Neural progenitor cell (in vitro differentiated cells): ENCODE measurements at regions not wholly inside any gene's neighbourhood (a gene's known extent, or its start where the extent isn't known, plus 50 kb on each side); places are given as distances from the start of the nearest gene placed in this dataset.

ENCODE experiments used
- EZH2 ChIP-seq: fragments of 200-600 bp; sonication (generic); IDR thresholded peaks from 2 replicates; pipeline ENCODE4 v1.6.1; 2017; ENCODE audit warnings: antibody characterized with exemption, mild to moderate bottlenecking, moderate library complexity
- TF ChIP-seq, protein P1 (sequence below): fragments of 200-600 bp; sonication (generic); IDR thresholded peaks from 2 replicates; pipeline ENCODE4 v1.5.1; 2017; ENCODE audit warnings: antibody characterized with exemption, mild to moderate bottlenecking

GRCh38 chr12:30106204-30106965 lies 322.6 kb upstream of the TMTC1 start:
- TF ChIP-seq EZH2 = no peak
- TF ChIP-seq, protein P1, sequence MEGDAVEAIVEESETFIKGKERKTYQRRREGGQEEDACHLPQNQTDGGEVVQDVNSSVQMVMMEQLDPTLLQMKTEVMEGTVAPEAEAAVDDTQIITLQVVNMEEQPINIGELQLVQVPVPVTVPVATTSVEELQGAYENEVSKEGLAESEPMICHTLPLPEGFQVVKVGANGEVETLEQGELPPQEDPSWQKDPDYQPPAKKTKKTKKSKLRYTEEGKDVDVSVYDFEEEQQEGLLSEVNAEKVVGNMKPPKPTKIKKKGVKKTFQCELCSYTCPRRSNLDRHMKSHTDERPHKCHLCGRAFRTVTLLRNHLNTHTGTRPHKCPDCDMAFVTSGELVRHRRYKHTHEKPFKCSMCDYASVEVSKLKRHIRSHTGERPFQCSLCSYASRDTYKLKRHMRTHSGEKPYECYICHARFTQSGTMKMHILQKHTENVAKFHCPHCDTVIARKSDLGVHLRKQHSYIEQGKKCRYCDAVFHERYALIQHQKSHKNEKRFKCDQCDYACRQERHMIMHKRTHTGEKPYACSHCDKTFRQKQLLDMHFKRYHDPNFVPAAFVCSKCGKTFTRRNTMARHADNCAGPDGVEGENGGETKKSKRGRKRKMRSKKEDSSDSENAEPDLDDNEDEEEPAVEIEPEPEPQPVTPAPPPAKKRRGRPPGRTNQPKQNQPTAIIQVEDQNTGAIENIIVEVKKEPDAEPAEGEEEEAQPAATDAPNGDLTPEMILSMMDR = no peak
